H1 (cell line): ENCODE measurements at regions not wholly inside any gene's neighbourhood (a gene's known extent, or its start where the extent isn't known, plus 50 kb on each side); places are given as distances from the start of the nearest gene placed in this dataset.

Experiments
- CTCF ChIA-PET: fragments of 300-600 bp; sonication (Branson Sonifier 250); formaldehyde crosslinking; loops from one replicate; lab custom pipeline; 2021; ENCODE audit not compliant: partially characterized antibody; lab: Charles Lee
- POLR2A ChIA-PET: fragments of 300-600 bp; sonication (Branson Sonifier 250); formaldehyde crosslinking; loops from one replicate; lab custom pipeline; 2021; ENCODE audit warnings: inconsistent platforms; ENCODE audit not compliant: partially characterized antibody; lab: Charles Lee
- DNase-seq, 2 experiments: peaks; one replicate each; pipeline versions ENCODE4 v3.0.0 to v3.0.0-alpha.2; 2010 to 2022; ENCODE audit warnings: low spot score in 2 of 2, low read depth in 1 of 2, mixed read lengths in 1 of 2
- FAIRE-seq: peaks from 2 replicates; lab custom pipeline; 2011; peaks lifted over from hg19 to GRCh38; lab: Jason Lieb, UNC
- H2AFZ ChIP-seq: 2 replicates; pipeline ENCODE4 v1.8.1; 2012; ENCODE audit warnings: low read length, inconsistent platforms
- H2AK5ac ChIP-seq: 2 replicates; pipeline ENCODE4 v1.6.1; 2013; ENCODE audit warnings: low read depth, low read length
- H2BK120ac ChIP-seq: replicated peaks from 2 replicates; pipeline ENCODE3; 2013; ENCODE audit warnings: low read depth, low read length, inconsistent platforms
- H2BK12ac ChIP-seq: 2 replicates; pipeline ENCODE4 v1.6.1; 2013; ENCODE audit warnings: low read depth, low read length
- H2BK15ac ChIP-seq: 2 replicates; pipeline ENCODE4 v1.6.1; 2013; ENCODE audit warnings: low read length
- H2BK20ac ChIP-seq: 2 replicates; pipeline ENCODE4 v1.6.1; 2013; ENCODE audit warnings: low read length
- H2BK5ac ChIP-seq: 2 replicates; pipeline ENCODE4 v1.6.1; 2013; ENCODE audit warnings: low read depth, low read length
- H3K14ac ChIP-seq: 2 replicates; pipeline ENCODE4 v1.6.1; 2013; ENCODE audit warnings: inconsistent platforms; ENCODE audit not compliant: insufficient read length
- H3K18ac ChIP-seq: 2 replicates; pipeline ENCODE4 v1.6.1; 2013; ENCODE audit warnings: low read length; ENCODE audit errors: extremely low read depth
- H3K23ac ChIP-seq: 2 replicates; pipeline ENCODE4 v1.6.1; 2013; ENCODE audit warnings: inconsistent platforms; ENCODE audit not compliant: insufficient read length
- H3K23me2 ChIP-seq: 2 replicates; pipeline ENCODE4 v1.6.1; 2013; ENCODE audit warnings: low read depth, low read length
- H3K27ac ChIP-seq: 2 replicates; pipeline ENCODE4 v1.6.1; 2011; ENCODE audit warnings: low read depth, low read length, inconsistent platforms
- H3K27me3 ChIP-seq, 4 experiments: replicated peaks in 1 of 4; 1 replicate in 1 of 4; 2 replicates in 3 of 4; pipeline versions ENCODE4 v1.6.1 to v1.8.1; 2011 to 2013; ENCODE audit warnings: low read length in 3 of 4, mild to moderate bottlenecking in 3 of 4, inconsistent platforms in 2 of 4, mixed read lengths in 2 of 4, moderate library complexity in 1 of 4; ENCODE audit not compliant: control insufficient read depth in 3 of 4, insufficient read depth in 3 of 4; ENCODE audit errors: extremely low read depth in 1 of 4
- H3K36me3 ChIP-seq, 4 experiments: 2 replicates each; pipeline versions ENCODE4 v1.6.1 to v1.8.1; 2011 to 2013; ENCODE audit warnings: mild to moderate bottlenecking in 4 of 4, low read length in 3 of 4, moderate library complexity in 2 of 4, control low read depth in 1 of 4, inconsistent platforms in 1 of 4; ENCODE audit not compliant: insufficient read depth in 4 of 4, control insufficient read depth in 2 of 4
- H3K4ac ChIP-seq: replicated peaks from 2 replicates; pipeline ENCODE3; 2013; ENCODE audit warnings: low read length, low read depth, mixed read lengths, inconsistent platforms; ENCODE audit not compliant: insufficient read length
- H3K4me1 ChIP-seq, 4 experiments: replicated peaks in 1 of 4; 1 replicate in 1 of 4; 2 replicates in 3 of 4; pipeline versions ENCODE4 v1.6.1 to v1.8.1; 2011 to 2013; ENCODE audit warnings: low read length in 3 of 4, inconsistent platforms in 2 of 4, mixed read lengths in 1 of 4; ENCODE audit not compliant: insufficient read depth in 4 of 4, control insufficient read depth in 3 of 4
- H3K4me2 ChIP-seq, 2 experiments: 2 replicates each; pipeline versions ENCODE4 v1.6.1 to v1.8.1; 2011 to 2013; ENCODE audit warnings: low read depth in 2 of 2, low read length in 2 of 2, control low read depth in 1 of 2, inconsistent platforms in 1 of 2, mild to moderate bottlenecking in 1 of 2; ENCODE audit not compliant: insufficient read depth in 1 of 2
- H3K4me3 ChIP-seq, 4 experiments: fragments of 200-600, 300-600 bp in 1 of 4; sonication (generic), shearing (Covaris generic), sonication (Bioruptor Twin) in 1 of 4; 2 replicates each; pipeline versions ENCODE4 v1.5.1 to v1.8.1; 2011 to 2016; ENCODE audit warnings: low read length in 4 of 4, low read depth in 3 of 4, control low read depth in 2 of 4, inconsistent platforms in 2 of 4, mild to moderate bottlenecking in 2 of 4, mixed read lengths in 1 of 4, moderate library complexity in 1 of 4; ENCODE audit not compliant: insufficient read depth in 2 of 4; ENCODE audit errors: extremely low read depth in 1 of 4
- H3K56ac ChIP-seq: replicated peaks from 2 replicates; pipeline ENCODE3; 2013; ENCODE audit warnings: low read depth, mild to moderate bottlenecking, mixed read lengths, low read length, inconsistent platforms; ENCODE audit not compliant: insufficient read length
- H3K79me1 ChIP-seq: 2 replicates; pipeline ENCODE4 v1.6.1; 2013; ENCODE audit warnings: low read depth, low read length, control low read depth
- H3K79me2 ChIP-seq, 2 experiments: 2 replicates each; pipeline versions ENCODE4 v1.6.1 to v1.8.1; 2012 to 2013; ENCODE audit warnings: low read length in 2 of 2, mild to moderate bottlenecking in 2 of 2, inconsistent platforms in 1 of 2; ENCODE audit not compliant: insufficient read depth in 2 of 2, control insufficient read depth in 1 of 2
- H3K9ac ChIP-seq, 4 experiments: replicated peaks in 1 of 4; 1 replicate in 1 of 4; 2 replicates in 3 of 4; pipeline versions ENCODE4 v1.6.1 to v1.8.1; 2011 to 2013; ENCODE audit warnings: low read depth in 3 of 4, low read length in 3 of 4, control low read depth in 2 of 4, mild to moderate bottlenecking in 2 of 4, moderate library complexity in 2 of 4, inconsistent platforms in 1 of 4; ENCODE audit errors: extremely low read depth in 1 of 4
- H3K9me3 ChIP-seq, 2 experiments: 2 replicates each; pipeline versions ENCODE4 v1.6.1 to v1.8.1; 2012 to 2013; ENCODE audit warnings: mild to moderate bottlenecking in 2 of 2, moderate library complexity in 2 of 2, control low read depth in 1 of 2, inconsistent platforms in 1 of 2, low read depth in 1 of 2, low read length in 1 of 2, mixed read lengths in 1 of 2; ENCODE audit not compliant: insufficient read depth in 2 of 2
- H4K20me1 ChIP-seq, 2 experiments: replicated peaks in 1 of 2; 2 replicates each; pipeline versions ENCODE3 to v1.8.1; 2011 to 2013; ENCODE audit warnings: inconsistent platforms in 2 of 2, low read length in 2 of 2, mild to moderate bottlenecking in 1 of 2; ENCODE audit not compliant: insufficient read depth in 2 of 2, control insufficient read depth in 1 of 2
- H4K5ac ChIP-seq: 2 replicates; pipeline ENCODE4 v1.6.1; 2013; ENCODE audit warnings: low read length, low read depth, mixed read lengths, inconsistent platforms; ENCODE audit not compliant: insufficient read length
- H4K8ac ChIP-seq: 2 replicates; pipeline ENCODE4 v1.8.0; 2013; ENCODE audit warnings: mild to moderate bottlenecking, moderate library complexity, low read length, inconsistent platforms; ENCODE audit not compliant: insufficient read depth; ENCODE audit errors: extremely low read depth
- H4K91ac ChIP-seq: replicated peaks from 2 replicates; pipeline ENCODE3; 2013; ENCODE audit warnings: low read length, mixed read lengths, inconsistent platforms; ENCODE audit not compliant: insufficient read length
- CEBPB ChIP-seq: IDR thresholded peaks from 2 replicates; pipeline ENCODE4 v1.6.1; 2012; ENCODE audit warnings: low read depth, low read length
- HDAC6 ChIP-seq: IDR thresholded peaks from one replicate; pipeline ENCODE4 v1.7.1; 2012; ENCODE audit warnings: low read depth, mild to moderate bottlenecking, inconsistent platforms, low read length, moderate library complexity
- RNF2 ChIP-seq: fragments of 200-900, 300-1000 bp; sonication (generic); IDR thresholded peaks from 2 replicates; pipeline ENCODE4 v1.7.1; 2016; ENCODE audit warnings: borderline replicate concordance, low read depth, mild to moderate bottlenecking, antibody characterized with exemption, low read length; ENCODE audit not compliant: poor library complexity, severe bottlenecking; ENCODE audit errors: missing control alignments
- RXRA ChIP-seq: IDR thresholded peaks from 2 replicates; pipeline ENCODE4 v1.6.1; 2011; ENCODE audit warnings: low read depth, mild to moderate bottlenecking, low read length, moderate library complexity; ENCODE audit not compliant: insufficient read depth
- SP2 ChIP-seq: IDR thresholded peaks from 2 replicates; pipeline ENCODE4 v1.6.1; 2012; ENCODE audit warnings: mild to moderate bottlenecking, low read length, inconsistent platforms
- TAF1 ChIP-seq: IDR thresholded peaks from 2 replicates; pipeline ENCODE4 v1.6.1; 2011; ENCODE audit warnings: mild to moderate bottlenecking, low read depth, low read length
- TBP ChIP-seq: IDR thresholded peaks from 2 replicates; pipeline ENCODE4 v1.6.1; 2011; ENCODE audit warnings: low read depth, low read length, improper control_type of control experiment
- WGBS, 2 experiments: shearing (Covaris generic) in 1 of 2; methylation state at CpG; one replicate each; pipeline versions ENCODE4 v1.1.6 to v1.1.7; 2013 to 2015; ENCODE audit warnings: low lambda C conversion rate in 2 of 2, mixed read lengths in 2 of 2, inconsistent platforms in 1 of 2, low coverage in 1 of 2, missing lambda C conversion rate in 1 of 2; ENCODE audit not compliant: insufficient replicate concordance in 2 of 2, insufficient coverage in 1 of 2, insufficient read length in 1 of 2; ENCODE audit errors: extremely low coverage in 1 of 2, missing lambda C conversion rate in 1 of 2; 5-methylcytosine and 5-hydroxymethylcytosine counted together

- no peak overlapping the region for H3K27ac ChIP-seq
- H3K9me3 ChIP-seq: no peaks in the 10 kb centered on the region
- FAIRE-seq (no peak), DNase-seq (no peak)
- H4K8ac ChIP-seq: no peak overlapping the region
- no peaks in the 10 kb centered on the region for H3K79me2 ChIP-seq
- H3K27me3 ChIP-seq: no peaks in the 10 kb centered on the region
- H2BK20ac ChIP-seq: no peak overlapping the region
- CTCF ChIA-PET: no interaction called here
- no peak overlapping the region for H3K18ac ChIP-seq
- no peak overlapping the region for H2BK12ac ChIP-seq
- H4K5ac ChIP-seq: no peak overlapping the region
- H3K23me2 ChIP-seq: no peaks in the 10 kb centered on the region
- H4K91ac ChIP-seq: no peak overlapping the region
- 86% methylated on average over 2 of the region's 2 CpGs; no CpG with 5 or more reads in 1 of the 2 experiments for WGBS, 2 experiments
- H3K4me3 ChIP-seq: no peak overlapping the region
- H2BK5ac ChIP-seq: no peak overlapping the region
- no peak overlapping the region for H3K56ac ChIP-seq
- no peak overlapping the region for H3K23ac ChIP-seq
- H4K20me1 ChIP-seq: no peaks in the 10 kb centered on the region
- H2AK5ac ChIP-seq: no peak overlapping the region
- no peak overlapping the region for H3K4ac ChIP-seq
- TF ChIP-seq RXRA (no peak), SP2 (no peak), TBP (no peak), RNF2 (no peak), TAF1 (no peak), CEBPB (no peak), HDAC6 (no peak)
- TF ChIP-seq, all 59 proteins: peak for 0
- Histone ChIP-seq H3K79me1 (no peaks in the 10 kb centered on the region), H2AFZ (no peak overlapping the region), H3K9ac (no peak overlapping the region), H2BK120ac (no peak overlapping the region), H2BK15ac (no peak overlapping the region), H3K36me3 (no peaks in the 10 kb centered on the region), H3K14ac (no peak overlapping the region), H3K4me1 (no peaks in the 10 kb centered on the region), H3K4me2 (no peak overlapping the region)
- POLR2A ChIA-PET: no interaction called here
Observed at GRCh38 chr3:1551741-1552140, 458.9 kb downstream of the CNTN6 start.
